ENCODE measurements at regions not wholly inside any gene's neighbourhood (a gene's known extent, or its start where the extent isn't known, plus 50 kb on each side); places are given as distances from the start of the nearest gene placed in this dataset.

DNA sequence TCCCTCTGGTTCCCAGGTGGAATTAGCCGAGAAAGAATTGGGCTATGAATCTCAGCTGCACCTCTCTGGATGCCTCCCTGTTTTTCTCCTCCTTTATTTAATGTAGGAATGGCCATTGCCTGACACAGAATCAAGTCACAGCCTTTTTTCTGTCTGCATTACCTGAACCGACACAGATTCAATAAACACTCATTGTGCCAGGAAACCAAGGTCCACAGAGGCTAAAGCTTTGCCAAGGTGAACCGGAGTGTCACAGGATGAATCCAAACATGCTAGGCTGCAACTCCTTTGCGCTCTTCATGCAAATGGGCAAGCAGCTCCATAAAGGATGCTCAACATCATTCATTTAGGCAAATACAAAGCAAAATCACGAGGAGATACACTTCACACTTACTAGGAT is 199.8 kb upstream of the AGTR2 start:
- TF ChIP-seq EP300 (IDR thresholded peaks at IDR 0.05; ENCODE audit: low read depth) (no peak), POLR2A (IDR thresholded peaks at IDR 0.05) (no peak), CTCF (IDR thresholded peaks at IDR 0.05) (no peak)

Data from transverse colon (tissue), 3 donors.